ENCODE measurements at regions not wholly inside any gene's neighbourhood (a gene's known extent, or its start where the extent isn't known, plus 50 kb on each side); places are given as distances from the start of the nearest gene placed in this dataset.

GRCh38 chr18:70397259-70397925 lies 108.5 kb downstream of the SOCS6 start:
- no peak for TF ChIP-seq CTCF (IDR thresholded peaks at IDR 0.05; ENCODE audit: low read depth, low read length)
- no peak for TF ChIP-seq MAX (IDR thresholded peaks at IDR 0.05; ENCODE audit: low read depth, low read length)
- no peak for TF ChIP-seq POLR2A (IDR thresholded peaks at IDR 0.05; ENCODE audit: extremely low read depth, insufficient read length)

Data from NB4 (cell line).